H1 (cell line): ENCODE measurements at regions not wholly inside any gene's neighbourhood (a gene's known extent, or its start where the extent isn't known, plus 50 kb on each side); places are given as distances from the start of the nearest gene placed in this dataset.

ENCODE experiments used
- CTCF ChIA-PET: fragments of 300-600 bp; sonication (Branson Sonifier 250); formaldehyde crosslinking; loops from one replicate; lab custom pipeline; 2021; ENCODE audit not compliant: partially characterized antibody; lab: Charles Lee
- POLR2A ChIA-PET: fragments of 300-600 bp; sonication (Branson Sonifier 250); formaldehyde crosslinking; loops from one replicate; lab custom pipeline; 2021; ENCODE audit warnings: inconsistent platforms; ENCODE audit not compliant: partially characterized antibody; lab: Charles Lee
- DNase-seq, 2 experiments: peaks; one replicate each; pipeline versions ENCODE4 v3.0.0 to v3.0.0-alpha.2; 2010 to 2022; ENCODE audit warnings: low spot score in 2 of 2, low read depth in 1 of 2, mixed read lengths in 1 of 2
- FAIRE-seq: peaks from 2 replicates; lab custom pipeline; 2011; peaks lifted over from hg19 to GRCh38; lab: Jason Lieb, UNC
- H2AFZ ChIP-seq: 2 replicates; pipeline ENCODE4 v1.8.1; 2012; ENCODE audit warnings: low read length, inconsistent platforms
- H2AK5ac ChIP-seq: 2 replicates; pipeline ENCODE4 v1.6.1; 2013; ENCODE audit warnings: low read depth, low read length
- H2BK120ac ChIP-seq: replicated peaks from 2 replicates; pipeline ENCODE3; 2013; ENCODE audit warnings: low read depth, low read length, inconsistent platforms
- H2BK12ac ChIP-seq: 2 replicates; pipeline ENCODE4 v1.6.1; 2013; ENCODE audit warnings: low read depth, low read length
- H2BK15ac ChIP-seq: 2 replicates; pipeline ENCODE4 v1.6.1; 2013; ENCODE audit warnings: low read length
- H2BK20ac ChIP-seq: 2 replicates; pipeline ENCODE4 v1.6.1; 2013; ENCODE audit warnings: low read length
- H2BK5ac ChIP-seq: 2 replicates; pipeline ENCODE4 v1.6.1; 2013; ENCODE audit warnings: low read depth, low read length
- H3K14ac ChIP-seq: 2 replicates; pipeline ENCODE4 v1.6.1; 2013; ENCODE audit warnings: inconsistent platforms; ENCODE audit not compliant: insufficient read length
- H3K18ac ChIP-seq: 2 replicates; pipeline ENCODE4 v1.6.1; 2013; ENCODE audit warnings: low read length; ENCODE audit errors: extremely low read depth
- H3K23ac ChIP-seq: 2 replicates; pipeline ENCODE4 v1.6.1; 2013; ENCODE audit warnings: inconsistent platforms; ENCODE audit not compliant: insufficient read length
- H3K23me2 ChIP-seq: 2 replicates; pipeline ENCODE4 v1.6.1; 2013; ENCODE audit warnings: low read depth, low read length
- H3K27ac ChIP-seq: 2 replicates; pipeline ENCODE4 v1.6.1; 2011; ENCODE audit warnings: low read depth, low read length, inconsistent platforms
- H3K27me3 ChIP-seq, 4 experiments: replicated peaks in 1 of 4; 1 replicate in 1 of 4; 2 replicates in 3 of 4; pipeline versions ENCODE4 v1.6.1 to v1.8.1; 2011 to 2013; ENCODE audit warnings: low read length in 3 of 4, mild to moderate bottlenecking in 3 of 4, inconsistent platforms in 2 of 4, mixed read lengths in 2 of 4, moderate library complexity in 1 of 4; ENCODE audit not compliant: control insufficient read depth in 3 of 4, insufficient read depth in 3 of 4; ENCODE audit errors: extremely low read depth in 1 of 4
- H3K36me3 ChIP-seq, 4 experiments: 2 replicates each; pipeline versions ENCODE4 v1.6.1 to v1.8.1; 2011 to 2013; ENCODE audit warnings: mild to moderate bottlenecking in 4 of 4, low read length in 3 of 4, moderate library complexity in 2 of 4, control low read depth in 1 of 4, inconsistent platforms in 1 of 4; ENCODE audit not compliant: insufficient read depth in 4 of 4, control insufficient read depth in 2 of 4
- H3K4ac ChIP-seq: replicated peaks from 2 replicates; pipeline ENCODE3; 2013; ENCODE audit warnings: low read length, low read depth, mixed read lengths, inconsistent platforms; ENCODE audit not compliant: insufficient read length
- H3K4me1 ChIP-seq, 4 experiments: replicated peaks in 1 of 4; 1 replicate in 1 of 4; 2 replicates in 3 of 4; pipeline versions ENCODE4 v1.6.1 to v1.8.1; 2011 to 2013; ENCODE audit warnings: low read length in 3 of 4, inconsistent platforms in 2 of 4, mixed read lengths in 1 of 4; ENCODE audit not compliant: insufficient read depth in 4 of 4, control insufficient read depth in 3 of 4
- H3K4me2 ChIP-seq, 2 experiments: 2 replicates each; pipeline versions ENCODE4 v1.6.1 to v1.8.1; 2011 to 2013; ENCODE audit warnings: low read depth in 2 of 2, low read length in 2 of 2, control low read depth in 1 of 2, inconsistent platforms in 1 of 2, mild to moderate bottlenecking in 1 of 2; ENCODE audit not compliant: insufficient read depth in 1 of 2
- H3K4me3 ChIP-seq, 4 experiments: fragments of 200-600, 300-600 bp in 1 of 4; sonication (generic), shearing (Covaris generic), sonication (Bioruptor Twin) in 1 of 4; 2 replicates each; pipeline versions ENCODE4 v1.5.1 to v1.8.1; 2011 to 2016; ENCODE audit warnings: low read length in 4 of 4, low read depth in 3 of 4, control low read depth in 2 of 4, inconsistent platforms in 2 of 4, mild to moderate bottlenecking in 2 of 4, mixed read lengths in 1 of 4, moderate library complexity in 1 of 4; ENCODE audit not compliant: insufficient read depth in 2 of 4; ENCODE audit errors: extremely low read depth in 1 of 4
- H3K56ac ChIP-seq: replicated peaks from 2 replicates; pipeline ENCODE3; 2013; ENCODE audit warnings: low read depth, mild to moderate bottlenecking, mixed read lengths, low read length, inconsistent platforms; ENCODE audit not compliant: insufficient read length
- H3K79me1 ChIP-seq: 2 replicates; pipeline ENCODE4 v1.6.1; 2013; ENCODE audit warnings: low read depth, low read length, control low read depth
- H3K79me2 ChIP-seq, 2 experiments: 2 replicates each; pipeline versions ENCODE4 v1.6.1 to v1.8.1; 2012 to 2013; ENCODE audit warnings: low read length in 2 of 2, mild to moderate bottlenecking in 2 of 2, inconsistent platforms in 1 of 2; ENCODE audit not compliant: insufficient read depth in 2 of 2, control insufficient read depth in 1 of 2
- H3K9ac ChIP-seq, 4 experiments: replicated peaks in 1 of 4; 1 replicate in 1 of 4; 2 replicates in 3 of 4; pipeline versions ENCODE4 v1.6.1 to v1.8.1; 2011 to 2013; ENCODE audit warnings: low read depth in 3 of 4, low read length in 3 of 4, control low read depth in 2 of 4, mild to moderate bottlenecking in 2 of 4, moderate library complexity in 2 of 4, inconsistent platforms in 1 of 4; ENCODE audit errors: extremely low read depth in 1 of 4
- H3K9me3 ChIP-seq, 2 experiments: 2 replicates each; pipeline versions ENCODE4 v1.6.1 to v1.8.1; 2012 to 2013; ENCODE audit warnings: mild to moderate bottlenecking in 2 of 2, moderate library complexity in 2 of 2, control low read depth in 1 of 2, inconsistent platforms in 1 of 2, low read depth in 1 of 2, low read length in 1 of 2, mixed read lengths in 1 of 2; ENCODE audit not compliant: insufficient read depth in 2 of 2
- H4K20me1 ChIP-seq, 2 experiments: replicated peaks in 1 of 2; 2 replicates each; pipeline versions ENCODE3 to v1.8.1; 2011 to 2013; ENCODE audit warnings: inconsistent platforms in 2 of 2, low read length in 2 of 2, mild to moderate bottlenecking in 1 of 2; ENCODE audit not compliant: insufficient read depth in 2 of 2, control insufficient read depth in 1 of 2
- H4K5ac ChIP-seq: 2 replicates; pipeline ENCODE4 v1.6.1; 2013; ENCODE audit warnings: low read length, low read depth, mixed read lengths, inconsistent platforms; ENCODE audit not compliant: insufficient read length
- H4K8ac ChIP-seq: 2 replicates; pipeline ENCODE4 v1.8.0; 2013; ENCODE audit warnings: mild to moderate bottlenecking, moderate library complexity, low read length, inconsistent platforms; ENCODE audit not compliant: insufficient read depth; ENCODE audit errors: extremely low read depth
- H4K91ac ChIP-seq: replicated peaks from 2 replicates; pipeline ENCODE3; 2013; ENCODE audit warnings: low read length, mixed read lengths, inconsistent platforms; ENCODE audit not compliant: insufficient read length
- BACH1 ChIP-seq: IDR thresholded peaks from 2 replicates; pipeline ENCODE4 v1.6.1; 2012; ENCODE audit warnings: low read length, improper control_type of control experiment
- CBX5 ChIP-seq: fragments of 300-800, 300-1000 bp; sonication (generic); IDR thresholded peaks from 2 replicates; pipeline ENCODE4 v1.7.1; 2016; ENCODE audit warnings: antibody characterized with exemption, low read length, low read depth
- CHD1 ChIP-seq: IDR thresholded peaks from 2 replicates; pipeline ENCODE4 v1.6.1; 2012; ENCODE audit warnings: low read depth, low read length, improper control_type of control experiment
- CHD2 ChIP-seq: IDR thresholded peaks from 2 replicates; pipeline ENCODE4 v1.6.1; 2012; ENCODE audit warnings: low read length, improper control_type of control experiment
- CREB1 ChIP-seq: IDR thresholded peaks from 2 replicates; pipeline ENCODE4 v1.6.1; 2012; ENCODE audit warnings: inconsistent platforms
- CTBP2 ChIP-seq: IDR thresholded peaks from 2 replicates; pipeline ENCODE4 v1.7.0; 2011; ENCODE audit warnings: borderline replicate concordance, mild to moderate bottlenecking, moderate library complexity, mixed read lengths, low read length; ENCODE audit not compliant: insufficient read depth, insufficient read length
- EGR1 ChIP-seq: IDR thresholded peaks from 2 replicates; pipeline ENCODE4 v1.6.1; 2011; ENCODE audit warnings: low read depth, low read length, borderline replicate concordance
- EZH2 ChIP-seq: fragments of 200-600 bp; sonication (generic); IDR thresholded peaks from 2 replicates; pipeline ENCODE4 v1.7.1; 2012; ENCODE audit warnings: low read depth, mild to moderate bottlenecking, moderate library complexity, low read length, inconsistent platforms; ENCODE audit not compliant: severe bottlenecking
- NANOG ChIP-seq: IDR thresholded peaks from 2 replicates; pipeline ENCODE4 v1.6.1; 2011; ENCODE audit warnings: low read length, low read depth, mild to moderate bottlenecking, inconsistent platforms; ENCODE audit not compliant: insufficient read depth, poor library complexity, severe bottlenecking
- PHF8 ChIP-seq: fragments of 200-600 bp; sonication (generic); conservative IDR thresholded peaks from 2 replicates; pipeline ENCODE4 v1.7.1; 2012; ENCODE audit warnings: low read depth, mild to moderate bottlenecking, inconsistent platforms, low read length, moderate library complexity
- SIN3A ChIP-seq, 2 experiments: IDR thresholded peaks in 1 of 2; conservative IDR thresholded peaks in 1 of 2; 2 replicates each; pipeline ENCODE4 v1.6.1; 2011 to 2012; ENCODE audit warnings: low read length in 2 of 2, improper control_type of control experiment in 1 of 2, low read depth in 1 of 2, mild to moderate bottlenecking in 1 of 2
- SIRT6 ChIP-seq: IDR thresholded peaks from one replicate; pipeline ENCODE4 v1.7.1; 2012; ENCODE audit warnings: low read length, inconsistent platforms
- SP1 ChIP-seq: IDR thresholded peaks from 2 replicates; pipeline ENCODE4 v1.6.1; 2011; ENCODE audit warnings: low read depth, low read length
- WGBS, 2 experiments: shearing (Covaris generic) in 1 of 2; methylation state at CpG; one replicate each; pipeline versions ENCODE4 v1.1.6 to v1.1.7; 2013 to 2015; ENCODE audit warnings: low lambda C conversion rate in 2 of 2, mixed read lengths in 2 of 2, inconsistent platforms in 1 of 2, low coverage in 1 of 2, missing lambda C conversion rate in 1 of 2; ENCODE audit not compliant: insufficient replicate concordance in 2 of 2, insufficient coverage in 1 of 2, insufficient read length in 1 of 2; ENCODE audit errors: extremely low coverage in 1 of 2, missing lambda C conversion rate in 1 of 2; 5-methylcytosine and 5-hydroxymethylcytosine counted together

GRCh38 chr1:38270849-38271633 lies 224.4 kb upstream of the POU3F1 start:
- 51% methylated on average over 12 of the region's 12 CpGs; no CpG with 5 or more reads in 1 of the 2 experiments for WGBS, 2 experiments
- peak overlapping the region; percentile 99 for H3K4ac ChIP-seq
- CTCF ChIA-PET = interaction anchor here (1.2 to 1.8 kb wide), 5 partner anchors 11 to 243 kb away, joined by 3 to 6 read pairs (median 3); no protein-coding TSS in a partner anchor
- no peak for TF ChIP-seq PHF8
- TF ChIP-seq SIN3A (conservative IDR thresholded peaks at IDR 0.05 in 1 of 2, IDR thresholded peaks at IDR 0.05 in 1 of 2; ENCODE audit: low read depth in 1 of 2, low read length in 2 of 2) = no peak
- no peak for TF ChIP-seq CREB1
- no peak for TF ChIP-seq NANOG
- no peak for TF ChIP-seq EZH2
- TF ChIP-seq BACH1 = no peak
- no peak for TF ChIP-seq SIRT6
- no peak for TF ChIP-seq CHD1
- no peak for TF ChIP-seq CHD2
- no peak for TF ChIP-seq CTBP2
- TF ChIP-seq CBX5 = no peak
- no peak for TF ChIP-seq EGR1
- no peak for TF ChIP-seq SP1

More at GRCh38 chr1:38270849-38271633, 224.4 kb upstream of the POU3F1 start:
- H4K91ac ChIP-seq = peak overlapping the region; percentile 99
- H3K27ac ChIP-seq = peak overlapping the region; percentile 24; the same call in 1 of the 2 replicates
- peak overlapping the region; percentile 99 for H2BK12ac ChIP-seq
- no peak overlapping the region for H3K9ac ChIP-seq
- H2AFZ ChIP-seq = no peak overlapping the region
- no peaks in the 10 kb centered on the region for H3K79me2 ChIP-seq
- FAIRE-seq = no peak
- no peaks in the 10 kb centered on the region for H3K79me1 ChIP-seq
- H3K23ac ChIP-seq = no peak overlapping the region
- no peaks in the 10 kb centered on the region for H3K27me3 ChIP-seq
- H2BK120ac ChIP-seq = peak overlapping the region; percentile 95
- H2BK20ac ChIP-seq = peak overlapping the region; percentile 97
- H3K4me1 ChIP-seq = peaks cover 16 to 38% (median 26%) of the 10 kb centered on the region in 4 experiments
- H3K4me2 ChIP-seq = peak overlapping the region; percentile 7 to 57; a peak in 1 of 4 replicates
- H2BK15ac ChIP-seq = no peak overlapping the region
- peak overlapping the region; percentile 83 for H4K5ac ChIP-seq
- no peak overlapping the region for H3K14ac ChIP-seq
- peak overlapping the region; percentile 27 for H3K56ac ChIP-seq
- no peak for DNase-seq
- peak overlapping the region; percentile 99 for H3K18ac ChIP-seq
- no peaks in the 10 kb centered on the region for H3K9me3 ChIP-seq
- POLR2A ChIA-PET = interaction anchor here (0.5 to 5.3 kb wide), 8 partner anchors 8 to 259 kb away, joined by 3 to 15 read pairs (median 4); partner anchors contain the start of gene UTP11
- H4K8ac ChIP-seq = no peak overlapping the region; the same call in 1 of the 2 replicates
- peak overlapping the region; percentile 99; the same call in 1 of the 2 replicates for H2AK5ac ChIP-seq
- H4K20me1 ChIP-seq = no peaks in the 10 kb centered on the region
- H3K36me3 ChIP-seq = no peaks in the 10 kb centered on the region
- no peaks in the 10 kb centered on the region for H3K23me2 ChIP-seq
- no peak overlapping the region for H3K4me3 ChIP-seq
- H2BK5ac ChIP-seq = peak overlapping the region; percentile 99; the same call in 1 of the 2 replicates
